Ishikawa (cell line): ENCODE measurements at regions not wholly inside any gene's neighbourhood (a gene's known extent, or its start where the extent isn't known, plus 50 kb on each side); places are given as distances from the start of the nearest gene placed in this dataset.

Experiments
- CEBPB ChIP-seq: IDR thresholded peaks from 2 replicates; pipeline ENCODE4 v1.6.1; 2012
- CREB1 ChIP-seq: IDR thresholded peaks from 2 replicates; pipeline ENCODE4 v1.6.1; 2012; ENCODE audit warnings: low read depth
- EGR1 ChIP-seq: IDR thresholded peaks from 2 replicates; pipeline ENCODE4 v1.6.1; 2012
- EP300 ChIP-seq: IDR thresholded peaks from 2 replicates; pipeline ENCODE4 v1.6.1; 2012; ENCODE audit warnings: borderline replicate concordance
- FOXM1 ChIP-seq: IDR thresholded peaks from 2 replicates; pipeline ENCODE4 v1.6.1; 2012; ENCODE audit warnings: low read depth, borderline replicate concordance
- MAX ChIP-seq: IDR thresholded peaks from 2 replicates; pipeline ENCODE4 v1.6.1; 2012
- NFIC ChIP-seq: IDR thresholded peaks from 2 replicates; pipeline ENCODE4 v1.6.1; 2012
- RAD21 ChIP-seq: IDR thresholded peaks from 2 replicates; pipeline ENCODE4 v1.6.1; 2012; ENCODE audit warnings: low read depth
- REST ChIP-seq: IDR thresholded peaks from 2 replicates; pipeline ENCODE4 v1.6.1; 2012; ENCODE audit warnings: low read depth, mild to moderate bottlenecking
- TAF1 ChIP-seq: IDR thresholded peaks from 2 replicates; pipeline ENCODE4 v1.6.1; 2012; ENCODE audit warnings: low read depth, mild to moderate bottlenecking
- TCF12 ChIP-seq: IDR thresholded peaks from 2 replicates; pipeline ENCODE4 v1.6.1; 2012; ENCODE audit warnings: low read depth
- TEAD4 ChIP-seq: IDR thresholded peaks from 2 replicates; pipeline ENCODE4 v1.6.1; 2012
- USF1 ChIP-seq: IDR thresholded peaks from 2 replicates; pipeline ENCODE4 v1.6.1; 2012
- YY1 ChIP-seq: IDR thresholded peaks from 2 replicates; pipeline ENCODE4 v1.6.1; 2012; ENCODE audit warnings: low read depth
- ZBTB7A ChIP-seq: IDR thresholded peaks from 2 replicates; pipeline ENCODE4 v1.6.1; 2012; ENCODE audit warnings: low read depth

GRCh38 chr5:8429778-8430758, 561.1 kb downstream of the MTRR start:
- TF ChIP-seq TAF1 (no peak), YY1 (no peak), RAD21 (no peak), TEAD4 (no peak), CREB1 (no peak), ZBTB7A (no peak), EGR1 (no peak), CEBPB (no peak), FOXM1 (no peak), TCF12 (no peak), REST (no peak), MAX (no peak), NFIC (no peak), USF1 (no peak), EP300 (no peak)

GRCh38 chr5:8434501-8434900, 565.6 kb downstream of the MTRR start:
- TF ChIP-seq USF1 (no peak), REST (no peak), TEAD4 (no peak), ZBTB7A (no peak), EP300 (no peak), YY1 (no peak), RAD21 (no peak), MAX (no peak), TAF1 (no peak), TCF12 (no peak), EGR1 (no peak), CEBPB (no peak), FOXM1 (no peak), CREB1 (no peak), NFIC (no peak)

- no peak for TF ChIP-seq USF1
- no peak for TF ChIP-seq REST
- no peak for TF ChIP-seq TAF1
- TF ChIP-seq RAD21, result no peak
- no peak for TF ChIP-seq YY1
- no peak for TF ChIP-seq FOXM1
- TF ChIP-seq CREB1, result no peak
- TF ChIP-seq TEAD4, result no peak
- TF ChIP-seq CEBPB, result no peak
- no peak for TF ChIP-seq MAX
- no peak for TF ChIP-seq EP300
- no peak for TF ChIP-seq ZBTB7A
- TF ChIP-seq EGR1, result no peak
- no peak for TF ChIP-seq NFIC
- TF ChIP-seq TCF12, result no peak
These were observed 568.0 kb downstream of the MTRR start for GRCh38 chr5:8436924-8437323.
